Activated naive CD4-positive, alpha-beta T cell treated with anti-CD3 and anti-CD28 coated beads for 36 hours (primary cell): ENCODE measurements at regions not wholly inside any gene's neighbourhood (a gene's known extent, or its start where the extent isn't known, plus 50 kb on each side); places are given as distances from the start of the nearest gene placed in this dataset.

Experiments
- CTCF ChIA-PET: fragments of 350-600 bp; sonication (Branson Sonifier 250); formaldehyde crosslinking; loops from one replicate; lab custom pipeline; 2021; ENCODE audit warnings: antibody characterized with exemption; lab: Charles Lee
- DNase-seq: peaks from one replicate; pipeline ENCODE4 v3.0.0-alpha.2; 2020
- H3K27ac Mint-ChIP-seq: one replicate; pipeline ENCODE4 v1.8.0; 2021; ENCODE audit warnings: mild to moderate bottlenecking, mixed read lengths
- H3K27me3 Mint-ChIP-seq: one replicate; pipeline ENCODE4 v1.8.0; 2021; ENCODE audit warnings: low read depth, mixed read lengths
- H3K36me3 Mint-ChIP-seq: one replicate; pipeline ENCODE4 v1.8.0; 2021; ENCODE audit warnings: low read depth, mixed read lengths
- H3K4me1 Mint-ChIP-seq: one replicate; pipeline ENCODE4 v1.8.0; 2021; ENCODE audit warnings: low read depth, mixed read lengths
- H3K4me3 Mint-ChIP-seq: one replicate; pipeline ENCODE4 v1.8.0; 2021; ENCODE audit warnings: mild to moderate bottlenecking, moderate library complexity, mixed read lengths
- H3K9me3 Mint-ChIP-seq: one replicate; pipeline ENCODE4 v1.8.0; 2021; ENCODE audit warnings: mixed read lengths
- intact Hi-C: fragments of 100-400 bp; cut with micrococcal nuclease; formaldehyde crosslinking; loops from one replicate; pipeline ENCODE4 v1.15.1; 2023

- Mint-ChIP-seq H3K36me3 (no peaks in the 10 kb centered on the region), H3K4me1 (no peaks in the 10 kb centered on the region), H3K4me3 (no peak overlapping the region), H3K27ac (no peak overlapping the region), H3K27me3 (no peaks in the 10 kb centered on the region), H3K9me3 (no peaks in the 10 kb centered on the region)
- DNase-seq = no peak
- CTCF ChIA-PET = no interaction called here
- intact Hi-C loops = no loop called here
These were observed 151.7 kb upstream of the POU3F3 start for GRCh38 chr2:104702031-104702850.

GRCh38 chr2:104703669-104704068 is 150.2 kb upstream of the POU3F3 start:
- no peak for DNase-seq
- H3K36me3 Mint-ChIP-seq = no peaks in the 10 kb centered on the region
- no peak overlapping the region for H3K27ac Mint-ChIP-seq
- CTCF ChIA-PET = no interaction called here
- no peaks in the 10 kb centered on the region for H3K27me3 Mint-ChIP-seq
- H3K9me3 Mint-ChIP-seq = no peaks in the 10 kb centered on the region
- H3K4me1 Mint-ChIP-seq = no peaks in the 10 kb centered on the region
- intact Hi-C loops = no loop called here
- no peak overlapping the region for H3K4me3 Mint-ChIP-seq

GRCh38 chr2:104704496-104705245 is 149.2 kb upstream of the POU3F3 start:
- CTCF ChIA-PET = no interaction called here
- no peak overlapping the region for H3K27ac Mint-ChIP-seq
- no peaks in the 10 kb centered on the region for H3K36me3 Mint-ChIP-seq
- no peak for DNase-seq
- no peaks in the 10 kb centered on the region for H3K4me1 Mint-ChIP-seq
- no peak overlapping the region for H3K4me3 Mint-ChIP-seq
- intact Hi-C loops = no loop called here
- no peaks in the 10 kb centered on the region for H3K27me3 Mint-ChIP-seq
- no peaks in the 10 kb centered on the region for H3K9me3 Mint-ChIP-seq

- intact Hi-C loops = no loop called here
- no peak overlapping the region for H3K4me3 Mint-ChIP-seq
- CTCF ChIA-PET = interaction anchor here (0.6 to 0.7 kb wide), 2 partner anchors 11 to 23 kb away, joined by 3 to 4 read pairs; no protein-coding TSS in a partner anchor
- H3K4me1 Mint-ChIP-seq = no peaks in the 10 kb centered on the region
- no peaks in the 10 kb centered on the region for H3K36me3 Mint-ChIP-seq
- H3K27ac Mint-ChIP-seq = no peak overlapping the region
- DNase-seq = no peak
- no peaks in the 10 kb centered on the region for H3K27me3 Mint-ChIP-seq
- no peaks in the 10 kb centered on the region for H3K9me3 Mint-ChIP-seq
These were observed 146.9 kb upstream of the POU3F3 start for GRCh38 chr2:104707056-104707455.

GRCh38 chr2:104708967-104709366 is 144.9 kb upstream of the POU3F3 start:
- CTCF ChIA-PET = no interaction called here
- Mint-ChIP-seq H3K9me3 (no peaks in the 10 kb centered on the region), H3K4me1 (no peaks in the 10 kb centered on the region), H3K27ac (no peak overlapping the region), H3K36me3 (no peaks in the 10 kb centered on the region), H3K4me3 (no peak overlapping the region), H3K27me3 (peaks cover 3% of the 10 kb centered on the region)
- DNase-seq = no peak
- intact Hi-C loops = no loop called here

GRCh38 chr2:104716061-104716460 is 137.9 kb upstream of the POU3F3 start:
- Mint-ChIP-seq H3K36me3 (no peaks in the 10 kb centered on the region), H3K27me3 (peaks cover 10% of the 10 kb centered on the region), H3K9me3 (no peaks in the 10 kb centered on the region), H3K4me1 (no peaks in the 10 kb centered on the region), H3K4me3 (no peak overlapping the region), H3K27ac (no peak overlapping the region)
- CTCF ChIA-PET = no interaction called here
- no peak for DNase-seq
- intact Hi-C loops = no loop called here

GRCh38 chr2:104733226-104733943 is 120.5 kb upstream of the POU3F3 start:
- Mint-ChIP-seq H3K27me3 (peaks cover 3% of the 10 kb centered on the region), H3K9me3 (peaks cover 4% of the 10 kb centered on the region), H3K4me3 (no peak overlapping the region), H3K27ac (no peak overlapping the region), H3K4me1 (peaks cover 7% of the 10 kb centered on the region), H3K36me3 (no peaks in the 10 kb centered on the region)
- intact Hi-C loops = no loop called here
- CTCF ChIA-PET = interaction anchor here (0.6 kb wide), 1 partner anchor 197 kb away, joined by 4 read pairs; no protein-coding TSS in a partner anchor
- DNase-seq = peak; percentile 53

GRCh38 chr2:104734937-104735586 is 118.9 kb upstream of the POU3F3 start:
- Mint-ChIP-seq H3K27me3 (peaks cover 3% of the 10 kb centered on the region), H3K27ac (no peak overlapping the region), H3K9me3 (peaks cover 4% of the 10 kb centered on the region), H3K36me3 (no peaks in the 10 kb centered on the region), H3K4me3 (no peak overlapping the region), H3K4me1 (peaks cover 7% of the 10 kb centered on the region)
- intact Hi-C loops = no loop called here
- DNase-seq = peak; percentile 6
- CTCF ChIA-PET = no interaction called here

- Mint-ChIP-seq H3K27me3 (peaks cover 3% of the 10 kb centered on the region), H3K4me3 (no peak overlapping the region), H3K36me3 (no peaks in the 10 kb centered on the region), H3K4me1 (peaks cover 7% of the 10 kb centered on the region), H3K9me3 (peaks cover 2% of the 10 kb centered on the region), H3K27ac (no peak overlapping the region)
- intact Hi-C loops = no loop called here
- CTCF ChIA-PET = no interaction called here
- DNase-seq = no peak
These were observed 117.9 kb upstream of the POU3F3 start for GRCh38 chr2:104736026-104736425.

- no peak for DNase-seq
- no peaks in the 10 kb centered on the region for H3K27me3 Mint-ChIP-seq
- CTCF ChIA-PET = no interaction called here
These were observed 112.1 kb upstream of the POU3F3 start for GRCh38 chr2:104741860-104742259.

GRCh38 chr2:104744537-104744936 is 109.4 kb upstream of the POU3F3 start:
- no peaks in the 10 kb centered on the region for H3K36me3 Mint-ChIP-seq
- no peak for DNase-seq
- CTCF ChIA-PET = no interaction called here
- H3K9me3 Mint-ChIP-seq = no peaks in the 10 kb centered on the region
- H3K27me3 Mint-ChIP-seq = no peaks in the 10 kb centered on the region
- no peak overlapping the region for H3K4me3 Mint-ChIP-seq
- intact Hi-C loops = no loop called here
- H3K4me1 Mint-ChIP-seq = no peaks in the 10 kb centered on the region
- H3K27ac Mint-ChIP-seq = no peak overlapping the region

More at GRCh38 chr2:104741860-104742259, 112.1 kb upstream of the POU3F3 start:
- Mint-ChIP-seq H3K27ac (no peak overlapping the region), H3K4me3 (no peak overlapping the region), H3K4me1 (no peaks in the 10 kb centered on the region), H3K36me3 (no peaks in the 10 kb centered on the region), H3K9me3 (no peaks in the 10 kb centered on the region)
- intact Hi-C loops = no loop called here

- Mint-ChIP-seq H3K36me3 (no peaks in the 10 kb centered on the region), H3K27me3 (no peaks in the 10 kb centered on the region), H3K4me1 (no peaks in the 10 kb centered on the region), H3K4me3 (no peak overlapping the region), H3K27ac (no peak overlapping the region), H3K9me3 (no peaks in the 10 kb centered on the region)
- no peak for DNase-seq
- CTCF ChIA-PET = no interaction called here
- intact Hi-C loops = no loop called here
These were observed 108.1 kb upstream of the POU3F3 start for GRCh38 chr2:104745846-104746245.
